ENCODE measurements at regions not wholly inside any gene's neighbourhood (a gene's known extent, or its start where the extent isn't known, plus 50 kb on each side); places are given as distances from the start of the nearest gene placed in this dataset.

GRCh38 chr10:63921908-63922467, 400.8 kb downstream of the REEP3 start:
- no peak overlapping the region for H3K4me3 ChIP-seq (ENCODE audit: insufficient read depth, low read length, poor library complexity, severe bottlenecking)
- no peak overlapping the region for H2AFZ ChIP-seq (ENCODE audit: low read depth, low read length, severe bottlenecking)
- H3K4me2 ChIP-seq (ENCODE audit: low read depth, low read length, poor library complexity, severe bottlenecking), result no peak overlapping the region
- H3K79me2 ChIP-seq (ENCODE audit: insufficient read depth, low read length), result no peaks in the 10 kb centered on the region
- no peaks in the 10 kb centered on the region for H4K20me1 ChIP-seq (ENCODE audit: low read depth, low read length)
- H3K27me3 ChIP-seq (ENCODE audit: low read length), result no peaks in the 10 kb centered on the region
- TF ChIP-seq CTCF (IDR thresholded peaks at IDR 0.05; ENCODE audit: insufficient read depth, low read length, poor library complexity, severe bottlenecking) (no peak), EZH2phosphoT487 (conservative IDR thresholded peaks at IDR 0.05; ENCODE audit: low read length) (no peak)
- no peak overlapping the region for H3K27ac ChIP-seq (ENCODE audit: low read depth, low read length)
- H3F3A ChIP-seq (ENCODE audit: insufficient read depth), result no peaks in the 10 kb centered on the region
- no peaks in the 10 kb centered on the region for H3K9me2 ChIP-seq (replicated peaks; ENCODE audit: insufficient read depth, low read length)
- no peaks in the 10 kb centered on the region for H3K9me3 ChIP-seq (ENCODE audit: insufficient read depth, low read length)
- no peaks in the 10 kb centered on the region for H3K36me3 ChIP-seq (ENCODE audit: low read length)
- H3K9ac ChIP-seq (ENCODE audit: low read length), result no peak overlapping the region

- Histone ChIP-seq H3K36me3 (ENCODE audit: low read length) (no peaks in the 10 kb centered on the region), H3K9me3 (ENCODE audit: insufficient read depth, low read length) (no peaks in the 10 kb centered on the region), H4K20me1 (ENCODE audit: low read depth, low read length) (no peaks in the 10 kb centered on the region), H3K79me2 (ENCODE audit: insufficient read depth, low read length) (no peaks in the 10 kb centered on the region), H2AFZ (ENCODE audit: low read depth, low read length, severe bottlenecking) (no peak overlapping the region), H3K9me2 (replicated peaks; ENCODE audit: insufficient read depth, low read length) (no peaks in the 10 kb centered on the region), H3K4me3 (ENCODE audit: insufficient read depth, low read length, poor library complexity, severe bottlenecking) (no peak overlapping the region), H3F3A (ENCODE audit: insufficient read depth) (no peaks in the 10 kb centered on the region), H3K4me2 (ENCODE audit: low read depth, low read length, poor library complexity, severe bottlenecking) (no peak overlapping the region), H3K27ac (ENCODE audit: low read depth, low read length) (no peak overlapping the region), H3K27me3 (ENCODE audit: low read length) (no peaks in the 10 kb centered on the region), H3K9ac (ENCODE audit: low read length) (no peak overlapping the region)
- no peak for TF ChIP-seq EZH2phosphoT487 (conservative IDR thresholded peaks at IDR 0.05; ENCODE audit: low read length)
- TF ChIP-seq CTCF (IDR thresholded peaks at IDR 0.05; ENCODE audit: insufficient read depth, low read length, poor library complexity, severe bottlenecking), result no peak
Observed at GRCh38 chr10:63922468-63923284, 401.5 kb downstream of the REEP3 start.

GRCh38 chr10:63929831-63930467, 408.7 kb downstream of the REEP3 start:
- Histone ChIP-seq H3K36me3 (ENCODE audit: low read length) (no peaks in the 10 kb centered on the region), H3K27ac (ENCODE audit: low read depth, low read length) (no peak overlapping the region), H3K9ac (ENCODE audit: low read length) (no peak overlapping the region), H2AFZ (ENCODE audit: low read depth, low read length, severe bottlenecking) (no peak overlapping the region), H3F3A (ENCODE audit: insufficient read depth) (no peaks in the 10 kb centered on the region), H3K4me2 (ENCODE audit: low read depth, low read length, poor library complexity, severe bottlenecking) (no peak overlapping the region), H4K20me1 (ENCODE audit: low read depth, low read length) (no peaks in the 10 kb centered on the region), H3K9me2 (replicated peaks; ENCODE audit: insufficient read depth, low read length) (no peaks in the 10 kb centered on the region), H3K79me2 (ENCODE audit: insufficient read depth, low read length) (no peaks in the 10 kb centered on the region), H3K4me3 (ENCODE audit: insufficient read depth, low read length, poor library complexity, severe bottlenecking) (no peak overlapping the region), H3K27me3 (ENCODE audit: low read length) (no peaks in the 10 kb centered on the region), H3K9me3 (ENCODE audit: insufficient read depth, low read length) (no peaks in the 10 kb centered on the region)
- TF ChIP-seq CTCF (IDR thresholded peaks at IDR 0.05; ENCODE audit: insufficient read depth, low read length, poor library complexity, severe bottlenecking) (no peak), EZH2phosphoT487 (conservative IDR thresholded peaks at IDR 0.05; ENCODE audit: low read length) (no peak)
